ENCODE measurements at regions not wholly inside any gene's neighbourhood (a gene's known extent, or its start where the extent isn't known, plus 50 kb on each side); places are given as distances from the start of the nearest gene placed in this dataset.

- H3K9ac ChIP-seq (ENCODE audit: low read depth, low read length), result no peak overlapping the region
- peaks cover 32% of the 10 kb centered on the region for H3K27me3 ChIP-seq (ENCODE audit: control insufficient read depth, insufficient read depth, low read length)
- no peaks in the 10 kb centered on the region for H3K36me3 ChIP-seq (ENCODE audit: control insufficient read depth, insufficient read depth, low read length)
- no peaks in the 10 kb centered on the region for H3K4me1 ChIP-seq (ENCODE audit: control insufficient read depth, insufficient read depth, low read length)
- no peak overlapping the region for H3K4me3 ChIP-seq (ENCODE audit: low read depth, low read length)
- no peaks in the 10 kb centered on the region for H3K9me3 ChIP-seq (ENCODE audit: control insufficient read depth, insufficient read depth, low read length)
Observed at GRCh38 chr18:22355598-22355997, 62.1 kb downstream of the CTAGE1 start.

DNA sequence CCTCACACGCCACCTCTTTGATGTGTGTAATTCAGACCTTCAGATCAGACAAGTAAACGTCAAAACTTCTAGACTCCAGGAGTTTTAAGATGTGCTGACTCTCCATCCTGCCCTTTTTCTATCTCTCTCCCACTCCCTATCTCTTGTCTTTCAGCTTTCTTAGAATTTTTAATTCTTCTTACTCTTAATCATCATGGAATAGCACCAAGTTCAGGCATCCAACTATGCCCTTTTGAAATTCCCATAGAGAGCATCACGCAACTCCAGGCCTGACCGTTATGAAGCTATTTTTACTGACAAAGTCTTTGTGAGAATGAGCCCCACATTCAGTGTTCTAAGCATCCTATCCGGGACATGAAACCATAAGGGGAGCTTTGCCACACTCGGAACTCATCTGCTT lies 62.6 kb downstream of the CTAGE1 start:
- Histone ChIP-seq H3K36me3 (ENCODE audit: control insufficient read depth, insufficient read depth, low read length) (no peaks in the 10 kb centered on the region), H3K4me3 (ENCODE audit: low read depth, low read length) (no peak overlapping the region), H3K4me1 (ENCODE audit: control insufficient read depth, insufficient read depth, low read length) (no peaks in the 10 kb centered on the region), H3K9ac (ENCODE audit: low read depth, low read length) (no peak overlapping the region), H3K27me3 (ENCODE audit: control insufficient read depth, insufficient read depth, low read length) (peaks cover 37% of the 10 kb centered on the region), H3K9me3 (ENCODE audit: control insufficient read depth, insufficient read depth, low read length) (no peaks in the 10 kb centered on the region)

DNA sequence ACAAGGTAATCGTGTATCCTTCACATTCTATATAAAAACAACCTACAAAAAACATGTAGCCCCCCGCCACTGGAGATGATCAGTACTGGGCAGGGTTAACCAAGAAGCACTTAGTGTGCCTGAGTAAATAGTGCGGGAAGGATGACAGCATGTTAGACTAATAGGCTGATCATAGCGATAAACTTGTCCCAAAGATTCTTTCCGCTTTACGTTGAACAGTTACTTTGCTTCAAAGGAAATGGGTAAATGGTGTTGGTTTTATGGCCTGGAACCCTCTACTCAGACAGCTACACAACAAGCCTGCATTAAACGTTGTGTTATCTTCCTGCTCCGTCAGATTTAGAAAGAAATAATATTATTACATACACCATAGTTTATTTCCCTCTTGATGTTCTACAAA lies 67.7 kb downstream of the CTAGE1 start:
- H3K4me1 ChIP-seq (ENCODE audit: control insufficient read depth, insufficient read depth, low read length), result peaks cover 14% of the 10 kb centered on the region
- no peak overlapping the region for H3K4me3 ChIP-seq (ENCODE audit: low read depth, low read length)
- no peaks in the 10 kb centered on the region for H3K9me3 ChIP-seq (ENCODE audit: control insufficient read depth, insufficient read depth, low read length)
- H3K36me3 ChIP-seq (ENCODE audit: control insufficient read depth, insufficient read depth, low read length), result no peaks in the 10 kb centered on the region
- no peak overlapping the region for H3K9ac ChIP-seq (ENCODE audit: low read depth, low read length)
- peaks cover 84% of the 10 kb centered on the region for H3K27me3 ChIP-seq (ENCODE audit: control insufficient read depth, insufficient read depth, low read length)

DNA sequence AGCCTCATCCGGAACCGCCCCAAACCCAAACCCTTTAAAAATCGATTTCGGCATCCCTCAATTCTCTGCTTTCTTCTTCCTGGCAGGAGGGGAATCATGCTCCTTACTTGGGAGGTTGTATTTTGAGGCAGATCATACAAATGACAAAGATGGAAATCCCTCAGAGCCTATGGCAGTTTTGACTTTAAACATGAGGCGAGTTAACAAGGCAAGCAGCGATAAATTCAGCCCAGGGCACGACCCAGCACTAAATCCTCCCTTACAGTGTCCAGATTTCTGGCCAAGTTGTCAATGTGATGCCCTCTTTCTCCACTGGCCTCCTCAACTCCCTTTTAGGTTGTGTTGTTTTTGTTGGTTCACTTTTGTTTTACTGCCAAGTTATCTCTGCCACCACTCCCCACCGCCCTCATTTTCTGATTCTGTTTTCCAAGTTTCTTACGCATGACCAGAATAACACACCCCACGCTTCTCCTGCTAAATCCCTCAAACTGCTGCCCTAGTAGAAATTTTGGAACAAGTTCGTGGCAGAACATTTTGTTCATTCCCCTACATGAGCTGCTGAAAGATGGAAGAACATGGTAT lies 68.3 kb downstream of the CTAGE1 start:
- Histone ChIP-seq H3K27me3 (ENCODE audit: control insufficient read depth, insufficient read depth, low read length) (peaks cover 84% of the 10 kb centered on the region), H3K9ac (ENCODE audit: low read depth, low read length) (no peak overlapping the region), H3K4me3 (ENCODE audit: low read depth, low read length) (peak overlapping the region; percentile 62), H3K36me3 (ENCODE audit: control insufficient read depth, insufficient read depth, low read length) (no peaks in the 10 kb centered on the region), H3K4me1 (ENCODE audit: control insufficient read depth, insufficient read depth, low read length) (peaks cover 14% of the 10 kb centered on the region), H3K9me3 (ENCODE audit: control insufficient read depth, insufficient read depth, low read length) (no peaks in the 10 kb centered on the region)

GRCh38 chr18:22348521-22349316 lies 69.0 kb downstream of the CTAGE1 start:
- Histone ChIP-seq H3K27me3 (ENCODE audit: control insufficient read depth, insufficient read depth, low read length) (peaks cover 86% of the 10 kb centered on the region), H3K4me1 (ENCODE audit: control insufficient read depth, insufficient read depth, low read length) (peaks cover 14% of the 10 kb centered on the region), H3K4me3 (ENCODE audit: low read depth, low read length) (peak overlapping the region; percentile 62), H3K36me3 (ENCODE audit: control insufficient read depth, insufficient read depth, low read length) (no peaks in the 10 kb centered on the region), H3K9me3 (ENCODE audit: control insufficient read depth, insufficient read depth, low read length) (no peaks in the 10 kb centered on the region), H3K9ac (ENCODE audit: low read depth, low read length) (no peak overlapping the region)

GRCh38 chr18:22347606-22348511 lies 69.9 kb downstream of the CTAGE1 start:
- Histone ChIP-seq H3K27me3 (ENCODE audit: control insufficient read depth, insufficient read depth, low read length) (peaks cover 92% of the 10 kb centered on the region), H3K36me3 (ENCODE audit: control insufficient read depth, insufficient read depth, low read length) (no peaks in the 10 kb centered on the region)

DNA sequence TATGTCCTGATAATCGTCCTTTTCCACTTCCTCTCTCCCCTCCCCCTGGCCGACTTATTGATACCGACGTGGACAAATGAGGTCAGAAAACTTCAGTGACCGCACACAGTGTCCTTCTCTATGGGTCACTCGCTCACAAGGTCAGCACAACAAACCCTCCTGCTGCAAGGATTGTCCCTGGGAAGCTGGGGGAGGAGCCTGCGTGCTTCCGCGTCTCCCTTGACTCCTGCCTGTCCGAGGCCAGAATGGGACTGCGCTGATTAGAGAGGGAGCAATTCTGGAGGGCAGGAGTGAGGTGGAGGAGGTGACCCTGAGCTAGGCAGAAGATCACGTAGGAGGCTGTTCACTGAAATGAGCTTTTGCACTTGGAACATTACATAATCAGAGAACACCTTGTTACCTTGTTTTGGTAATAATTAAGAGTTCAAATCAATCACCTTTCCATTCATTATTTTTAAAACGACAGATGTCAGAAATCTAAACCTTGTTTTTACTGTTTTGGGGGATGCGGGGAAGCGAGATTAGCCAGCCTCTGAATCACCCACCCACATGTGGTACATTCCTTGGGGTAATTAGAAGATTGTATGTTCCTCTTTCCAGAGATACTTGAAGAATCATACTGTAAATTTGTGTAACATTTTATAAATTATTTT lies 70.6 kb downstream of the CTAGE1 start:
- Histone ChIP-seq H3K9me3 (ENCODE audit: control insufficient read depth, insufficient read depth, low read length) (no peaks in the 10 kb centered on the region), H3K27me3 (ENCODE audit: control insufficient read depth, insufficient read depth, low read length) (peaks cover 88% of the 10 kb centered on the region), H3K4me3 (ENCODE audit: low read depth, low read length) (peak overlapping the region; percentile 36), H3K9ac (ENCODE audit: low read depth, low read length) (no peak overlapping the region), H3K4me1 (ENCODE audit: control insufficient read depth, insufficient read depth, low read length) (peaks cover 14% of the 10 kb centered on the region), H3K36me3 (ENCODE audit: control insufficient read depth, insufficient read depth, low read length) (no peaks in the 10 kb centered on the region)

More at GRCh38 chr18:22347606-22348511, 69.9 kb downstream of the CTAGE1 start:
- H3K9me3 ChIP-seq (ENCODE audit: control insufficient read depth, insufficient read depth, low read length), result no peaks in the 10 kb centered on the region
- peaks cover 14% of the 10 kb centered on the region for H3K4me1 ChIP-seq (ENCODE audit: control insufficient read depth, insufficient read depth, low read length)
- peak overlapping the region; percentile 62 for H3K4me3 ChIP-seq (ENCODE audit: low read depth, low read length)
- no peak overlapping the region for H3K9ac ChIP-seq (ENCODE audit: low read depth, low read length)

GRCh38 chr18:22346401-22346952 lies 71.2 kb downstream of the CTAGE1 start:
- H3K36me3 ChIP-seq (ENCODE audit: control insufficient read depth, insufficient read depth, low read length), result no peaks in the 10 kb centered on the region
- H3K4me3 ChIP-seq (ENCODE audit: low read depth, low read length), result peak overlapping the region; percentile 36
- H3K4me1 ChIP-seq (ENCODE audit: control insufficient read depth, insufficient read depth, low read length), result peaks cover 14% of the 10 kb centered on the region
- no peaks in the 10 kb centered on the region for H3K9me3 ChIP-seq (ENCODE audit: control insufficient read depth, insufficient read depth, low read length)
- no peak overlapping the region for H3K9ac ChIP-seq (ENCODE audit: low read depth, low read length)
- peaks cover 84% of the 10 kb centered on the region for H3K27me3 ChIP-seq (ENCODE audit: control insufficient read depth, insufficient read depth, low read length)

GRCh38 chr18:22345718-22346117 lies 72.0 kb downstream of the CTAGE1 start:
- H3K36me3 ChIP-seq (ENCODE audit: control insufficient read depth, insufficient read depth, low read length), result no peaks in the 10 kb centered on the region
- peaks cover 81% of the 10 kb centered on the region for H3K27me3 ChIP-seq (ENCODE audit: control insufficient read depth, insufficient read depth, low read length)
- peaks cover 14% of the 10 kb centered on the region for H3K4me1 ChIP-seq (ENCODE audit: control insufficient read depth, insufficient read depth, low read length)
- no peak overlapping the region for H3K9ac ChIP-seq (ENCODE audit: low read depth, low read length)
- no peak overlapping the region for H3K4me3 ChIP-seq (ENCODE audit: low read depth, low read length)
- H3K9me3 ChIP-seq (ENCODE audit: control insufficient read depth, insufficient read depth, low read length), result no peaks in the 10 kb centered on the region

- Histone ChIP-seq H3K4me1 (ENCODE audit: control insufficient read depth, insufficient read depth, low read length) (peaks cover 14% of the 10 kb centered on the region), H3K4me3 (ENCODE audit: low read depth, low read length) (no peak overlapping the region), H3K9me3 (ENCODE audit: control insufficient read depth, insufficient read depth, low read length) (no peaks in the 10 kb centered on the region), H3K27me3 (ENCODE audit: control insufficient read depth, insufficient read depth, low read length) (peaks cover 75% of the 10 kb centered on the region), H3K36me3 (ENCODE audit: control insufficient read depth, insufficient read depth, low read length) (no peaks in the 10 kb centered on the region), H3K9ac (ENCODE audit: low read depth, low read length) (no peak overlapping the region)
Observed at GRCh38 chr18:22344908-22345670, 72.6 kb downstream of the CTAGE1 start.

All from iPS-15b (cell line).